ENCODE measurements at regions not wholly inside any gene's neighbourhood (a gene's known extent, or its start where the extent isn't known, plus 50 kb on each side); places are given as distances from the start of the nearest gene placed in this dataset.

DNA sequence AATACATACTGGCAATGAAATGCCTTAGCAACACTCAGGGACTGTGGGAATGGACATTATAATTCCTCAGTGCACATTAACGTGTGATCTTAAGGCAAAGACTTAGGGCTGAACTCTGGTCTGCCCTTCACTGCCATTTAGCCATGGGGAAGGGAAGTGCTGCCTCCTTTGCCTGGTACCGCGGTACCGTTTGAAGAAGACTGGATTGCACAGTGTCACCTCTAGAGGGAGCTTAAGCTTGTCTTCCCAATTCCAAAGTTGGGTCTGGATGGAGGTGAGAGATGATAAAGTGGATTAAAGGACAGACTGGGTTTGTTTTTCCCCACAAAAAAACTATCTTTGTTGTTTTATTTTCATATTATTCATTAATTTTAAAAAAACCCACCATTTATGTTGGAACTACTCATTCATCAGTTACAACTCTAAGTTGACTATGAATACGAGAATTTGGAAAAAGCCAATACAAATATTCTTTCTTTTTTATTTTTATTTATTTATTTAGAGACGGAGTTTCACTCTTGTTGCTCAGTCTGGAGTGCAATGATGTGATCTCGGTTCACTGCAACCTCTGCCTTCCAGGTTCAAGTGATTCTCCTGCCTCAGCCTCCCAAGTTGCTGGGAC lies 60.0 kb upstream of the SYN2 start:
- Histone ChIP-seq H3K4me1 (no peaks in the 10 kb centered on the region), H3K27ac (no peak overlapping the region), H3K36me3 (no peaks in the 10 kb centered on the region), H3K9me3 (peaks cover 35% of the 10 kb centered on the region), H3K9ac (no peak overlapping the region), H3K4me2 (no peak overlapping the region), H3K4me3 (no peak overlapping the region), H4K20me1 (no peaks in the 10 kb centered on the region), H3K27me3 (no peaks in the 10 kb centered on the region)
- TF ChIP-seq Cebpa-rat (IDR thresholded peaks at IDR 0.05), result no peak

DNA sequence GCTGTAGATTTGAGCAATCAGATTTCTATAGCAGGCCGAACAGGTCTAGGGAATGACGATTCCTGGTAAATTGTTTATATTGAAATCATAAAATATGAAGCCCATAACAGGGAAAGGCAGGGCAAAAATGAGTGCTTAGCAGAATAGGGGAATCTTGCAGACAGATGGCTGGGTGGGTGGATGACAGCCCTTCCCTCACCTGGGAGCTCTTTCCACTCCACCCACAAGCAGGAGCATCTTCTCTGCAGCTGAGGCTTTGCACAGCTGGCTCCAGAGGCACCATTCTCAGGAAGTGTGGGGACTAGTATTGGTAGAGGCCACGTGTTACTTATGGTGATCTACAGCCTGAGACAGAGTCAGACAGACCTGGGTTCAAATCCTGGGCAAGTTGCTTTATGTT lies 55.9 kb upstream of the SYN2 start:
- Histone ChIP-seq H3K9ac (no peak overlapping the region), H3K9me3 (peaks cover 14% of the 10 kb centered on the region), H3K4me2 (no peak overlapping the region), H3K36me3 (no peaks in the 10 kb centered on the region), H3K4me3 (no peak overlapping the region), H4K20me1 (no peaks in the 10 kb centered on the region), H3K27me3 (no peaks in the 10 kb centered on the region), H3K4me1 (no peaks in the 10 kb centered on the region), H3K27ac (no peak overlapping the region)
- no peak for TF ChIP-seq Cebpa-rat (IDR thresholded peaks at IDR 0.05)

DNA sequence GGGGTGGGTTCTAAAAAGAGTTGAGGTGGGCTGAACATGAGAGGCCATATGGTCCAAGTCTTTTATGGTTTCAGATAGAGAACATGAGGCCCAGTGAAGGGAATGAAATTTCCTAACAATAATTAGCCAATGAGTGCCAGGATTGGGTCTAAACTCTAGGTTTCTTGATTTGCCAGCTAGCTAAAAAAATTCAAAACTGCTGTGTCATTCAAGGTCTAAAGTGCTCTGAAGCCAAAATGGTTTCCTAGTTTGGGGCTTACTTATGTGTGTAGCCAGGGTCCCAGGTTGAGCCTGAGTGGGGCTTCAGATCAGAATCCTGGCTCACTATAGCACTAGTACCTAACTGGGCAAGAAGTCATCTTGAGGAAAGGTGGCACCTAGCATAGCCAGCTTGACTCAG lies 55.3 kb upstream of the SYN2 start:
- Histone ChIP-seq H3K27me3 (no peaks in the 10 kb centered on the region), H3K27ac (no peak overlapping the region), H3K9me3 (peaks cover 12% of the 10 kb centered on the region), H4K20me1 (no peaks in the 10 kb centered on the region), H3K4me3 (no peak overlapping the region), H3K9ac (no peak overlapping the region), H3K4me2 (no peak overlapping the region), H3K36me3 (no peaks in the 10 kb centered on the region), H3K4me1 (no peaks in the 10 kb centered on the region)
- TF ChIP-seq Cebpa-rat (IDR thresholded peaks at IDR 0.05), result no peak

DNA sequence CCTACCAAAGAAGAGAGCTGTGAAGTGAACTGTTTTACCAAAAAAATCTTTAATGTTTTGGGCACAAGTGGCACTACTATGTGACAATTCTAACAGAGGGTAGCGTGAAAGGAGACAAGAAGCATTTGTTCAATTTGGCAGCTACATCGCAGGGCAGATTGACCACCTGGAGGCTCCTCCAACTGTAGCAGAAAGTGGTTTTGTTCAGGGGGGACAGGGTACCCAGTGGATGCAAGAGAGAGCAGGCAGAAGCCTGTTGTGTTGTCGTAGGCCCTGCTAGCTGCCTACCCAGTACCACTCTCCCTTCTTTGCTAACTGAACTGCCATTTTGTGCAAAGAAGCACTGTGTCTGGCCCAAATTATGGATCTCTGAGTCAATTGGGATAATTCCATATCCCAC lies 54.8 kb upstream of the SYN2 start:
- no peaks in the 10 kb centered on the region for H3K36me3 ChIP-seq
- H4K20me1 ChIP-seq, result no peaks in the 10 kb centered on the region

DNA sequence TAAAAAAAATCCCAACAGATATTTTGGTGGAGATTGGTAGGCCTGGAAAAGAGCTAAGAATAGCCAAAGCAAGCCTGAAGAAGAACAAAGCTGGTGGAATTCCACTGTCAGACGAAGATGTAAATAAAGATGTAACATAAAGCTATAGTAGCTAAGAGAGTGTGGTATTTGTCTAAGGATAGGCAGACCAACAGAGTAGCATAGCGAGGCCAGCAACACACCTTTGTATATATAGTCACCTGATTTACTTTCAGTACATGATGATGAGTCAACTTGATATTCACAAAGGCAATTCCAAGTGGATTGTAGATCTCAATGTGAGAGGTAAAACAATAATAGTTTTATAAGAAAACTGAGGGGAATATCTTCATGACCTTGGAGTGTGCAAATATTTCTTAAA lies 53.6 kb upstream of the SYN2 start:
- TF ChIP-seq Cebpa-rat (IDR thresholded peaks at IDR 0.05), result no peak
- H3K4me2 ChIP-seq, result no peak overlapping the region
- no peak overlapping the region for H3K4me3 ChIP-seq
- H3K9ac ChIP-seq, result no peak overlapping the region
- no peaks in the 10 kb centered on the region for H3K9me3 ChIP-seq
- H3K27me3 ChIP-seq, result no peaks in the 10 kb centered on the region
- no peak overlapping the region for H3K27ac ChIP-seq
- H3K4me1 ChIP-seq, result no peaks in the 10 kb centered on the region
- H4K20me1 ChIP-seq, result no peaks in the 10 kb centered on the region
- no peaks in the 10 kb centered on the region for H3K36me3 ChIP-seq

More for the DNA sequence above, 54.8 kb upstream of the SYN2 start:
- no peak overlapping the region for H3K4me2 ChIP-seq
- H3K27ac ChIP-seq, result no peak overlapping the region
- no peak overlapping the region for H3K9ac ChIP-seq
- H3K9me3 ChIP-seq, result peaks cover 7% of the 10 kb centered on the region; the same call in 1 of the 2 replicates
- H3K4me3 ChIP-seq, result no peak overlapping the region
- no peak for TF ChIP-seq Cebpa-rat (IDR thresholded peaks at IDR 0.05)
- no peaks in the 10 kb centered on the region for H3K4me1 ChIP-seq
- no peaks in the 10 kb centered on the region for H3K27me3 ChIP-seq

DNA sequence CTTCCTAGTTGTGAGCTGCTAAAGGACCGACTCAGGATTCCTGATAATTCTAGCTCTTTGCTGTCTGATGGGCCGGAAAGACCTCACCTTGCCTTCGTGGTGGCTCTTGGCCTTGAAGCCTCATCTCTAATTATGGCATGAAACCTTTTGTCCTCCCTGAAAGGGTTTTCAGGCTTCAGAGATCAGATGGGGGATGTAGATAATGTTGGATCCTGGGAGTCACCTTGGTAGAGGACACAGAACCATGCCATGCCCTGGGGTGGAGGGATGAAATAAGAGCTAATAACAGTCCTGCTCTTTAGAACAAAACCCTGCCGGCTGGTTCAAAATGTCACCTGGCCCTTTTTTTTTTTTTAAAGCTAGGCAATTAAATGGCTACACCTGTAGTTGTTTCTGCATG lies 50.8 kb upstream of the SYN2 start:
- H3K9me3 ChIP-seq, result no peaks in the 10 kb centered on the region
- no peaks in the 10 kb centered on the region for H3K4me1 ChIP-seq
- no peak overlapping the region for H3K9ac ChIP-seq
- no peak overlapping the region for H3K4me2 ChIP-seq
- H3K36me3 ChIP-seq, result no peaks in the 10 kb centered on the region
- H3K27ac ChIP-seq, result no peak overlapping the region
- no peak overlapping the region for H3K4me3 ChIP-seq
- no peak for TF ChIP-seq Cebpa-rat (IDR thresholded peaks at IDR 0.05)
- no peaks in the 10 kb centered on the region for H4K20me1 ChIP-seq
- H3K27me3 ChIP-seq, result no peaks in the 10 kb centered on the region

DNA sequence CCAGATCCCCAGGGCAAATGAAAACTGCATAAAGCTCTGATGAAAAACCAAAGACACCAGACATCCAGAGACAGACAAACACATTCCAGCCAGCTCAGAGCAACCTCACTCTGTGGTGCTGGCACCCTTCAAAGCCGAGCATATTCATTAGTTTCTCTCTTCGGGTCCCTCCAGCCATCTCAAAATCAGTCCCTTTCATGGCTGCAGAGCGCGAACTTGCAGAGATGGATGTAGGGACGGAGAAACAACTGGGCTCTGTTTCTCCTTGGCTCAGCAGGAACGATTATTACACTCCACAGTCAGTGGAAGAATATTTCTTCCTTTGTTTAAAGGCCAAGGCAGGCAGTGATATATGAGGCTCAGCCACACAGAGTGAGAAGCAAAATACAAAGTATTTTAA lies 50.4 kb upstream of the SYN2 start:
- H3K9me3 ChIP-seq, result no peaks in the 10 kb centered on the region
- no peak overlapping the region for H3K9ac ChIP-seq
- no peaks in the 10 kb centered on the region for H3K36me3 ChIP-seq
- no peak for TF ChIP-seq Cebpa-rat (IDR thresholded peaks at IDR 0.05)
- no peak overlapping the region for H3K27ac ChIP-seq
- no peaks in the 10 kb centered on the region for H3K27me3 ChIP-seq
- H4K20me1 ChIP-seq, result no peaks in the 10 kb centered on the region
- H3K4me1 ChIP-seq, result no peaks in the 10 kb centered on the region
- no peak overlapping the region for H3K4me2 ChIP-seq
- H3K4me3 ChIP-seq, result no peak overlapping the region

DNA sequence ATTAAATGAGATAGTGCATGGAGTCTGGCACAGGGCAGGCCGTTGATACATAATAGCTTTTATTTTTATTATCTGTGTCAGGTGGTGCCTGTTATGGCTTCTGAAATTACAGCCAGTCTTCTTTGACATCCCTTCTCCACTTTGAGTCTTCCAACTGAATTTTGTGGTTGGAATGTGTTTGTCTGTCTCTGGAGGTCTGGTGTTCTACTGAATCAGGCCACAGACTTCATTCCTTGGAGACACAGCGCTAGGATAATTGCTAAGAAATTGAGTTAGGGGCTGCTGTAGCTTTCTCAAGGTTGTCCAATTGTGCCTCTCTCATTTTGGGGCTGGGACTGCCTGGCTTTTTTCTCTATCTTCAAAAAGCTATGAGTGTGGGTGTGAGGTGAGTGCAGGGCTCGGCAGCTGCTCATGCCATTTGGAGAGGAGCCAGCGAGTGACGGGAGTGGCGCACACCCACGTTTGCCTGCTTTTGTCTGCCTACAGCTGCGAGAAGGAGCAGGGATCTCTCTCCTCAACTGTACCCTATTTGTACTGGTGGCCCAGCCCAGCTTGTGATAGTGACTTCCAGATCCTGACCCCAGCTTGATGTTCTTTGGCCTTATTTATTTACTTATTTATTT lies 49.8 kb upstream of the SYN2 start:
- no peaks in the 10 kb centered on the region for H4K20me1 ChIP-seq

More for the DNA sequence above, 49.8 kb upstream of the SYN2 start:
- Histone ChIP-seq H3K27me3 (no peaks in the 10 kb centered on the region), H3K9me3 (peaks cover 5% of the 10 kb centered on the region), H3K4me3 (no peak overlapping the region), H3K4me1 (no peaks in the 10 kb centered on the region), H3K27ac (no peak overlapping the region), H3K9ac (no peak overlapping the region), H3K36me3 (no peaks in the 10 kb centered on the region), H3K4me2 (no peak overlapping the region)
- TF ChIP-seq Cebpa-rat (IDR thresholded peaks at IDR 0.05), result no peak

Data from BLaER1 (cell line).